CD1c-positive myeloid dendritic cell (primary cell): ENCODE measurements at regions not wholly inside any gene's neighbourhood (a gene's known extent, or its start where the extent isn't known, plus 50 kb on each side); places are given as distances from the start of the nearest gene placed in this dataset.

Source experiments
- DNase-seq: peaks from one replicate; pipeline ENCODE4 v3.0.0-alpha.2; 2016; ENCODE audit errors: extremely low spot score

DNA sequence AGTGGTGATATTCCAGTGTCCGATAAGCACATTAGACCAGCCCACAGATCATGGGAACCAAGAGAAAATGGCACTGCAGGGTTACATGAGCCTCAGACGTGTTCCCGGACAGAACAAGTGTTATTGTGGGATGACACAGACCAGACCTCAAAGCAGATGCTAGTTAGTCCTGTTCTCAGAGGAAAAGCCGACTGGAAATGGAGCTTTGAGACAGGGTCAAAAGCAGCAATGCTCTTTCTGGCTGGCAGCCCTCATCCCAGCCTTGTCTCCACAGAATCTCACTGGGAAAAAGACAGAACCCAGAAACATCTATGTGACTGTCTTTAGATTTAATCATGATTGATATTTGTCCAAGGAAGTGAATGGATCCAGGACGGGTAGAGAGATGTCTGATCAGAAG lies 506.8 kb downstream of the INSC start:
- no peak for DNase-seq

- no peak for DNase-seq
Observed at GRCh38 chr11:15622231-15622890, 507.6 kb downstream of the INSC start.

DNA sequence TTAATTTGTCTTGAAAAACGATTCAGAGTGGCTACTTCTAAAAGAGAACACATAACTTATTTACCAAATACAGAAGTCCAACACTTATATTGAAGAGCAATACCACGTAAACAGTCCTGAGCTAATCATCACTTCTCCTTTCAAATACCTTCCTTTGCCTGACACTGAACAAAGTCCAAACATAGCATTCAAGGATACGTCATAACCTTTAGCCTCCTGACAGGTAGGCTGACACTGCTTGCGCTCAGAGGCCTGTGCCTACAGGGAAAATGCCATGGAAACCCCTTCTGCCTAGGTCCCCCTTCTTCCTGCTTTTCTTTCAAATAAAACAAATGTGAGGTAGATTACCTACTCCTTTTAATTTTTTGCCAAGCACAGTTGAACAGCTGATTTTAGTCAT lies 510.0 kb downstream of the INSC start:
- DNase-seq, result no peak

DNA sequence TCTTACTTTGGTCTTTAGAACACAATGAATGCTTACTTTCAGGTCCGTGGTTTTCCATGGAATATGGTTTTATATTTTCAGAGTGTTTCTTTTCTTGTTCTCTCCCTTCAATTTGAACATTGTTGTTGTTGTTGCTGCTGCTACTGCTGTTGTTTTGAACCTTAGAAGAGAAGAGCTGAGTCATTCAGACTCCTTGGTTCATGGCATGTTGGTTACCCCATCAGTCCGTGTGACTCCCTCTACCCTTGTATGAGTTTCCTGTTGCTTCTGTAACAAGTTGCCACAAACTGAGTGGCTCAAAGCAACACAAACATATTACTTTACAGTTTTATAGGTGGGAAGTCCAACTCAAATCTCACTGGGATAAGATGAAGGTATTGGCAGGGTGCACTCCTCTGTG lies 511.0 kb downstream of the INSC start:
- DNase-seq, result no peak

DNA sequence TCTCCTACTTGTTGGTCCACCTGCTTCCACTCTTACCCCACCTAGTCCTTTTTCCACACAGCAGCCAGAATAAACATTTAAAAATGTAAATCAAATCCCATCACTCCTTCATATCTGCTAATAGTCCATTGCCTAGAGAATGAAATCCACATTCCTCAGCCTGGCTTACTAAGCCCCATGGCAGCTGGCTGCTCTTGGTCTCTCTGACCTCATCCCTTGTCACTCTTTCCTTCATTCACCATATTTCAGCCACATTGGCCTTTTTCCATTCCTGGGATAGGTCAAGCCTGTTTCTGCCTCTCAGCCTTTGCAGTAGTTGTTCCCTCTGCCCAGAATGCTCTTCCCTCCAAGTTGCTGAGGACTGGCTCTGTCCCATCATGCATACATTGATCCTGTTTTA lies 512.8 kb downstream of the INSC start:
- no peak for DNase-seq

DNA sequence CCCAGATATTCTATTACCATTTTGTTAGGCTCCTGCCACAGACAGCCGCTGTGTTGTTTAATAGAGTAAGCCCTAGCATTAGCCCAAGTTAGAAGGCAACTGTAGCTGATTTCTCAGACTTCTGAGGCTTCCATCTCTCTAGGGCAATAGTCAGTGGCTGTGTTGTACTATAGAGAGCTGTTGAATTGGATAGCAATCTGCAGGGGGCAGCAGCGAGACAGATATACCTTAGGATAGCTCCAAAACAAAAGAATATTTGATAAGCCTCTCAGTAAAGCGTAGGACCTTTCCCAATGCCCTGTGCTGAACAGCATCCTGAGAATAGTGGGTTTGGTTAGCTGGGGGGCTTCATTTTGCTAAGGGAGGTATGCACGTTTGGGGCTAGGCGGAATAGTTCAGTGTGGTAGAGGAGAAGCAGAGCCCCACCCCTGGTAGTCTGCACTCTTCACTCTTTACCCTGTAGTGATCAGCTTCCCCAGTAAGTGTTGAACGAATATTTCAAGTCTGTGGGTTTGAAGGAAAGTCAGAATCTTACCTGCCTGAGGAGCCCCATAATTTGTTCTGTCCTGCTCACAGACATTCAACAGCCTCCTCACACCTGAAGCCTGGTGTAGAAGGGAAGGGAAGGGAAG lies 515.1 kb downstream of the INSC start:
- no peak for DNase-seq

GRCh38 chr11:15630896-15631295 lies 516.2 kb downstream of the INSC start:
- no peak for DNase-seq

GRCh38 chr11:15635521-15635920 lies 520.8 kb downstream of the INSC start:
- DNase-seq, result no peak

DNA sequence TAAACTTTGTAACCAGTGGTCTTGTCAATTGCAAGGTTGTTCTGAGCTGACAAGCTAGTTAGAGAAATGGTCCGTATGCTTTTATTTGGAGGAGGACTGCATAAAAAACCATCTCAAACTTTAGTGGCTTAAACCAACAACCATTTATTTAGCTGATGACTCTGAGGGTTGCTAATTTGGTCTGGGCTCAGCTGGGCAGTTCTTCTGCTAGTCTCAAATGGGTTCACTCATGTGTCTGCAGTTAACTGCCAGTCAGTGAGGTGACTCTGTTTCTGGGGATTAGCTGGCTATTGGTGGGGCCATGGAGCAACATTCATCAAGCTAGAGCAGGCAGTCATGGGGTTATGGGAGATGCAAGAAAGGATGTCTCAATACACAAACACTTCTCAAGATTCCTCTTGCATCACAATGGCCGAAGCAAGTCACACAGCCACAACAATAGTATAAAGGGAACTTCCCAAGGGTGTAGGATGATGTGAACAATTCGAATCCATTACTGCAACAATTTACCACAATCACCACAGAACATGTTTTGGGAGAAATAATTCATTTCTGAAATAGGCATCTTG lies 521.9 kb downstream of the INSC start:
- peak; percentile 21 for DNase-seq

- peak; percentile 44 for DNase-seq
Observed at GRCh38 chr11:15638386-15638787, 523.7 kb downstream of the INSC start.

DNA sequence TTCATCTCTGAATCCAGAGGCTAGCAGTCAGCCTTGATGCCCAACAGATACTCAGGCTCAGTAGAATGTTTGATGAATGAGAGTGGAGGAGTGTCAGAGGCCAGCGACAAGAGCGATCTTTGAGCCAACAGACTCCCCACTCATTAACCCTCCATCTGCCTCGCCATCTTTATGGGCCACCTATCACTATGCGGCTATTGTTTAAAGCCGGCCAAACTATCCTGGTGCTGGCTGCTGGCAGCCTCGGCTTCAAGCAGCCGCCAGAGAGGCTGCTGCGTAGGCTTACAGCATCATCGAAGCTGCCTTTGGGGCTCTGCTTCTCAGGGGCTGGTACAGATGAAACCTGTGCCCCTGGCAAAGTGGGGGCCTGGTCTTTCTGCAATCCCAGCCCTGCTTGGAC lies 525.6 kb downstream of the INSC start:
- DNase-seq, result no peak

GRCh38 chr11:15641271-15642045 lies 526.7 kb downstream of the INSC start:
- DNase-seq, result no peak

- DNase-seq, result no peak
Observed at GRCh38 chr11:15645201-15645600, 530.5 kb downstream of the INSC start.

DNA sequence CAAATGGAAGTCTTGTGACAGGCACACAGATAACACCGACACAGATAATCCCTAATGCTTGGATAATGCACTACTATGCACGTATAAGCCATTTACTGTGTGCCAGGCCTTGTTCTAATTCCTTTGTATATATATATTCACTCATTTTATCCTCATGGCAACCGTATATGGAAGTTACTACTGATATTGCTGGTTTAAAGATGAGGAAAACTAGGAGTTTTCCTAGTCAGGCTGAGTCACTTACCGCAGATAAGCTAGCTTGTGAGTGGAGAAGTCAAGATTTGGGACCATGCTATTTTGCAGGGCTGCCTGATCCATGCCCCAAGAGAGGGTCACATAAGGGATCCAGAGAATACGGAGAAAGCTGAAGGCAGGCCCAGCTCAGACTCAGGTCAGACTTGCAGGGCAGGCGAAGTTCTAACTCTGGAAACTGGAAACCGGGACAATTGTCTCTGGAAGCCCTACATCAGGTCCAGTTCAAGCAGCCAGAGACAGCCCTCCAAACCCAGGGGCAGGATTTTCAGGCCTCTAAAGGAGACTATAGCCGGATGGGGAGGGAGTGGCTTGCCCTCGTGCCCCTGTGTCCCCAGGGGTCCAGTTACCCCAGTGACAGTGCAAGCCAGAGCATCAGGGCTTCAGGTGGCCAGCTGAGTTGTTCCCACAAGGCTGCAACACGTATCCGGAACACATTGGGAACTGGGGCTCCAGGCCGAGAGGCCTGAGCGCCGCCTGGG lies 534.8 kb downstream of the INSC start:
- no peak for DNase-seq

GRCh38 chr11:15650105-15650938 lies 535.6 kb downstream of the INSC start:
- DNase-seq, result peak; percentile 88

- no peak for DNase-seq
Observed at GRCh38 chr11:15651033-15651432, 536.3 kb downstream of the INSC start.

DNA sequence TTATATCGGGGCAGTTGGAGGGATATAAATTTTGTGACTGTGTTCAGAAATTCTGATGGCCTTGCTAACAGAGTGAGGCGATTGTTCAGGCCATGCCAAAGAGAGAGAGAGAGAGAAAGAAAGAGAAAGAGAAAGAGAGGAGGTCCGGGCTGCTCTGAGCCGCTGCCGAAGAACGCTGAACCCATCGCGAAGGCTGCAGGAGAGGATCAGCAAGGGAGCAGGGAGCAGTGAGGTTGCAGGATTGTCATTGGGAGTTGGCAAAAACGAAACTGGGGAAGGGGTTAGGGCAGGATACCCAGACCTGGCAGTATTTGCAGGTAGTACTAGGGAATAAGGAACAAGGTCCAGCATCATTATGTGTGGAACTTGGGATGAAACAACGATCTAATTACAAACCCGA lies 537.1 kb downstream of the INSC start:
- DNase-seq, result no peak

GRCh38 chr11:15653191-15653710 lies 538.5 kb downstream of the INSC start:
- DNase-seq, result no peak

GRCh38 chr11:15654451-15654850 lies 539.7 kb downstream of the INSC start:
- no peak for DNase-seq

DNA sequence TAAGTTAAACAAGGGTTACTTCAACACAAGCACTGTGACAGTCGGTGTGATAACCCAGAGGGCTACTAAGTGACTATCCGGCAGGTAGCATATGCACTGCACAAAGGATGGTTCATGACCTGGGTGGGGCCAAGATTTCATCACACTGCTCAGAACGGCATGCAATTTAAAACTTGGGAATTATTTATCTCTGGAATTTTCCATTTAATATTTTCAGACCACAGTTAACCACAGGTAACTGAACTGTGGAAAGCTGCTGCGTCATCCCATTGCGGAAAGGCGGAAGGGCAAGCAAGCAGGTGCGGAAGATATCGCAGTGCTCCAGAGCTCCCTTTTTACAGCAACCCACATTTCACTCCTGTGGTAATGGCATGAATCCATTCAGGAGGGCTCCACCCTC lies 540.8 kb downstream of the INSC start:
- no peak for DNase-seq

GRCh38 chr11:15657264-15657663 lies 542.5 kb downstream of the INSC start:
- DNase-seq, result no peak
